Right atrium auricular region (tissue), 2 donors: ENCODE measurements at regions not wholly inside any gene's neighbourhood (a gene's known extent, or its start where the extent isn't known, plus 50 kb on each side); places are given as distances from the start of the nearest gene placed in this dataset.

Experiments used
- DNase-seq: peaks from one replicate; pipeline ENCODE4 v3.0.0-alpha.2; 2019; ENCODE audit warnings: low spot score
- H3K27ac ChIP-seq, 2 donors: fragments of 200-600 bp; sonication (generic); 1 replicate in 1 of 2; 2 replicates in 1 of 2; pipeline ENCODE4 v1.5.1; 2016 to 2019
- H3K27me3 ChIP-seq, 2 donors: fragments of 200-600 bp; sonication (generic); one replicate each; pipeline versions ENCODE4 v1.5.1 to v1.6.0; 2017 to 2019
- H3K36me3 ChIP-seq: fragments of 200-600 bp; sonication (generic); one replicate; pipeline ENCODE4 v1.5.1; 2016
- H3K4me1 ChIP-seq, 2 donors: fragments of 200-600 bp; sonication (generic); one replicate each; pipeline versions ENCODE4 v1.5.1 to v1.6.0; 2017 to 2019
- H3K4me3 ChIP-seq, 2 donors: fragments of 200-600 bp; sonication (generic); 1 replicate in 1 of 2; 2 replicates in 1 of 2; pipeline ENCODE4 v1.5.1; 2017 to 2019; ENCODE audit warnings: mild to moderate bottlenecking in 1 of 2, moderate library complexity in 1 of 2
- H3K9me3 ChIP-seq, 2 donors: fragments of 200-600 bp; sonication (generic); one replicate each; pipeline ENCODE4 v1.5.1; 2019
- CTCF ChIP-seq, 2 donors: fragments of 200-600 bp; sonication (generic); IDR thresholded peaks; one replicate each; pipeline ENCODE4 v1.5.1; 2019; ENCODE audit warnings: antibody characterized with exemption in 2 of 2

GRCh38 chr3:104870276-104870675 lies 496.4 kb upstream of the ALCAM start:
- no peak for TF ChIP-seq CTCF (IDR thresholded peaks at IDR 0.05)
- H3K4me3 ChIP-seq = no peak overlapping the region
- no peaks in the 10 kb centered on the region for H3K27me3 ChIP-seq
- DNase-seq = no peak
- no peaks in the 10 kb centered on the region for H3K9me3 ChIP-seq
- H3K36me3 ChIP-seq = no peaks in the 10 kb centered on the region
- H3K4me1 ChIP-seq = no peaks in the 10 kb centered on the region
- H3K27ac ChIP-seq = no peak overlapping the region

GRCh38 chr3:104873331-104873730 lies 493.4 kb upstream of the ALCAM start:
- TF ChIP-seq CTCF (IDR thresholded peaks at IDR 0.05) = no peak

GRCh38 chr3:104878395-104878794 lies 488.3 kb upstream of the ALCAM start:
- Histone ChIP-seq H3K36me3 (no peaks in the 10 kb centered on the region), H3K27ac (no peak overlapping the region), H3K4me3 (no peak overlapping the region), H3K4me1 (no peaks in the 10 kb centered on the region), H3K9me3 (no peaks in the 10 kb centered on the region), H3K27me3 (no peaks in the 10 kb centered on the region)
- DNase-seq = no peak
- TF ChIP-seq CTCF (IDR thresholded peaks at IDR 0.05) = no peak

More at GRCh38 chr3:104873331-104873730, 493.4 kb upstream of the ALCAM start:
- Histone ChIP-seq H3K27me3 (no peaks in the 10 kb centered on the region), H3K4me1 (no peaks in the 10 kb centered on the region), H3K27ac (no peak overlapping the region), H3K4me3 (no peak overlapping the region), H3K36me3 (no peaks in the 10 kb centered on the region), H3K9me3 (no peaks in the 10 kb centered on the region)
- DNase-seq = no peak

GRCh38 chr3:104879919-104880318 lies 486.8 kb upstream of the ALCAM start:
- Histone ChIP-seq H3K27ac (no peak overlapping the region), H3K4me1 (no peaks in the 10 kb centered on the region), H3K36me3 (no peaks in the 10 kb centered on the region), H3K4me3 (no peak overlapping the region), H3K9me3 (no peaks in the 10 kb centered on the region), H3K27me3 (no peaks in the 10 kb centered on the region)
- no peak for TF ChIP-seq CTCF (IDR thresholded peaks at IDR 0.05)
- no peak for DNase-seq

- Histone ChIP-seq H3K36me3 (no peaks in the 10 kb centered on the region), H3K27ac (no peak overlapping the region), H3K4me1 (no peaks in the 10 kb centered on the region), H3K4me3 (no peak overlapping the region), H3K9me3 (no peaks in the 10 kb centered on the region), H3K27me3 (no peaks in the 10 kb centered on the region)
- TF ChIP-seq CTCF (IDR thresholded peaks at IDR 0.05) = no peak
- DNase-seq = no peak
Observed at GRCh38 chr3:104885214-104885814, 481.4 kb upstream of the ALCAM start.
